Right lobe of liver (tissue), 6 donors: ENCODE measurements at regions not wholly inside any gene's neighbourhood (a gene's known extent, or its start where the extent isn't known, plus 50 kb on each side); places are given as distances from the start of the nearest gene placed in this dataset.

ENCODE experiments used
- ATAC-seq, 4 donors: fragments of 200-7000 bp; cut with Tn5 transposase; one replicate each; pipeline ENCODE4 v1.9.1; 2020; ENCODE audit warnings: mild to moderate bottlenecking in 4 of 4, moderate library complexity in 4 of 4
- DNase-seq, 3 donors: peaks; one replicate each; pipeline ENCODE4 v3.0.0-alpha.2; 2020
- H3K27ac ChIP-seq, 3 donors: fragments of 200-600 bp; one replicate each; pipeline ENCODE4 v1.8.0; 2022
- H3K27me3 ChIP-seq, 2 donors: fragments of 200-600 bp; one replicate each; pipeline ENCODE4 v1.8.0; 2022
- H3K36me3 ChIP-seq, 4 donors: fragments of 200-600 bp; sonication (generic) in 1 of 4; one replicate each; pipeline versions ENCODE4 v1.5.1 to v1.8.0; 2017 to 2022; ENCODE audit warnings: control low read depth in 1 of 4
- H3K4me1 ChIP-seq, 4 donors: fragments of 200-600 bp; sonication (generic) in 1 of 4; one replicate each; pipeline versions ENCODE4 v1.5.1 to v1.8.0; 2017 to 2022; ENCODE audit warnings: control low read depth in 1 of 4
- H3K4me3 ChIP-seq, 3 donors: fragments of 200-600 bp; one replicate each; pipeline ENCODE4 v1.8.0; 2022
- H3K9me3 ChIP-seq, 4 donors: fragments of 200-600 bp; sonication (generic) in 1 of 4; one replicate each; pipeline versions ENCODE4 v1.5.1 to v1.8.0; 2017 to 2022; ENCODE audit warnings: control low read depth in 1 of 4
- CTCF ChIP-seq, 4 donors: fragments of 200-600 bp in 3 of 4; fragments of 450-650 bp in 1 of 4; IDR thresholded peaks; one replicate each; pipeline versions ENCODE4 v1.5.1 to v1.8.0; 2016 to 2022; ENCODE audit warnings: antibody characterized with exemption in 4 of 4, mild to moderate bottlenecking in 2 of 4
- POLR2A ChIP-seq: fragments of 450-650 bp; IDR thresholded peaks from one replicate; pipeline ENCODE4 v1.6.1; 2017; ENCODE audit warnings: antibody characterized with exemption, mild to moderate bottlenecking
- WGBS: methylation state at CpG from one replicate; pipeline ENCODE4 v1.1.6; 2018; ENCODE audit warnings: low coverage, low lambda C conversion rate; ENCODE audit not compliant: insufficient coverage; ENCODE audit errors: missing lambda C conversion rate; 5-methylcytosine and 5-hydroxymethylcytosine counted together
- intact Hi-C, 2 donors: fragments of 100-400 bp; cut with DNase I; formaldehyde crosslinking; loops; one replicate each; pipeline versions ENCODE4 v1.11.2 to v1.14.1; 2022
- donor health status: DM: no; HTN: yes; CAD: no.
- donor health status: DM: no; HTN: no; CAD: no.
- donor health status: DM: no; HTN: no; CAD: no.
- donor health status: DM: no; HTN: yes; CAD: no.
- donor health status: DM: no; HTN: yes; CAD: no.

DNA sequence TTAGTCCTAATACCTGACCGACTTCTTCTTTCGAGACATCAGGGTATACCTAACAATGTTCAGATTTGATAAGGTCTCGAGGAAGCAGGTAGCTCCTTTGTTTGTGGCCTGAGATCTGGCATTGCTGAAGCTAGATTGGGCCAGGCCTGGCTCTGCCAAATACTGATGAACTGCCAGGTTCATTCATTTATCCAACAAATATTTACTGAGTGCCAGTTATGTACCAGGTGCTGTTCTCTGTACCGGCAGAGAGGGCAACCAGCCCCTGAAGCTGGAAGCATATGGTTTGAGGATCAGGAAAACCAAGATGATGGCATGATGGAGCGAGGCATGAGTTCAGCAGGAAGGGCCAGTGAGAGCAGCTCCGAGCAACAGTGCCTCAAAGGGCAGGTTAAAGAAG, 196.2 kb upstream of the NSMCE3 start:
- DNase-seq (peak in 1 of 3 donors; percentile 9), ATAC-seq (no peak)
- TF ChIP-seq CTCF (IDR thresholded peaks at IDR 0.05) (no peak), POLR2A (no peak)
- WGBS: 69% methylated on average over 6 of the region's 6 CpGs
- H3K9me3 ChIP-seq: no peaks in the 10 kb centered on the region
- intact Hi-C loops: no loop called here
- H3K36me3 ChIP-seq: no peaks in the 10 kb centered on the region
- H3K27ac ChIP-seq: no peak overlapping the region
- no peaks in the 10 kb centered on the region for H3K27me3 ChIP-seq
- H3K4me3 ChIP-seq: no peak overlapping the region
- H3K4me1 ChIP-seq: peaks cover 0 to 9% (median 0%) of the 10 kb centered on the region in 4 donors

GRCh38 chr15:29465196-29465595, 195.6 kb upstream of the NSMCE3 start:
- Histone ChIP-seq H3K9me3 (no peaks in the 10 kb centered on the region), H3K4me1 (peaks cover 0 to 3% (median 0%) of the 10 kb centered on the region in 4 donors), H3K27ac (no peak overlapping the region), H3K27me3 (no peaks in the 10 kb centered on the region), H3K4me3 (no peak overlapping the region), H3K36me3 (no peaks in the 10 kb centered on the region)
- intact Hi-C loops: no loop called here
- WGBS: 67% methylated on average over 2 of the region's 3 CpGs
- TF ChIP-seq POLR2A (no peak), CTCF (IDR thresholded peaks at IDR 0.05) (no peak)
- ATAC-seq (no peak), DNase-seq (no peak)

- 59% methylated on average over 3 of the region's 3 CpGs for WGBS
- ATAC-seq (no peak), DNase-seq (no peak)
- no peak overlapping the region for H3K4me3 ChIP-seq
- H3K4me1 ChIP-seq: no peaks in the 10 kb centered on the region
- intact Hi-C loops: no loop called here
- no peak overlapping the region for H3K27ac ChIP-seq
- H3K36me3 ChIP-seq: no peaks in the 10 kb centered on the region
- H3K9me3 ChIP-seq: no peaks in the 10 kb centered on the region
- H3K27me3 ChIP-seq: no peaks in the 10 kb centered on the region
- no peak for TF ChIP-seq CTCF (IDR thresholded peaks at IDR 0.05)
- TF ChIP-seq POLR2A: no peak
Observed at GRCh38 chr15:29461877-29462276, 192.3 kb upstream of the NSMCE3 start.

DNA sequence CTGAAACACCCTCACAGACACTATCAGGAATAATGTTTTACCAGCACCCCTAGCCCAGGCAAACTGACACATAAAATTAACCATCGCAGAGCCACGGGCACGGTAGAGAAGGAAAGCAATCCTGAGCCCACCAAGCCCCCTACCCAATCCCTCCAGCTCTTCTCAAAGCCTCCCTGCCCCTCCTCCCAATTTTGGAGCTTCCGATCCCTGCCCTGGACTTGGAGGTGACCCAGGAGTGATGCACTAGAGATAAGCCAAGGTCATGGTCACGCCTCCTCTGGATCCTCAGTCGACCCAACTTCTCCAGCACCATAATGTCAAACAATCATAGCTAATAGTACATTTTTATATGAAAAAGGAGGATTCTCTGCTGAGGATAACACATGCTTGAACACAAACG, 188.7 kb upstream of the NSMCE3 start:
- Histone ChIP-seq H3K4me1 (no peaks in the 10 kb centered on the region), H3K27me3 (no peaks in the 10 kb centered on the region), H3K27ac (no peak overlapping the region), H3K36me3 (no peaks in the 10 kb centered on the region), H3K4me3 (no peak overlapping the region), H3K9me3 (no peaks in the 10 kb centered on the region)
- ATAC-seq: no peak
- 62% methylated on average over 5 of the region's 7 CpGs for WGBS
- intact Hi-C loops: no loop called here
- TF ChIP-seq POLR2A (no peak), CTCF (IDR thresholded peaks at IDR 0.05) (no peak)
- DNase-seq: peak in 1 of 3 donors; percentile 18

DNA sequence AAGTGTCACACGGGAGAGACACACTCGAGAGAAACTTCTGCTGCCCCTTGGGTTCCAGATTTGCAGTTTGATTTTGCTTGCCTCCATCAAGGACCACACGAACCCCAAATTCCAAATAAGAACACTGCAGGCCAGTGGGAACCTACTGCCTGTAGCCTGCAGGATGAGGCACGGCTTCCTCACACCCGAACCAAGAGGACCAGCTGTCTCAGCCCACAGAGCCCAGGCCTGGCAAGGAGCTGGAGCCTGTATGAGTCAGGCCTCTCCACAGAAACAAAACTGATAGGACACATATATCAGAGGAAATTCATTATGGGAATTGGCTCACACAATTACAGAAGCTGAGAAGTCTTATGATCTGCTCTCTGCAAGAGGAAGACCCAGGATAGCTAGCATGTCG, 188.1 kb upstream of the NSMCE3 start:
- 78% methylated on average over 2 of the region's 6 CpGs for WGBS
- no peaks in the 10 kb centered on the region for H3K27me3 ChIP-seq
- H3K27ac ChIP-seq: no peak overlapping the region
- H3K4me1 ChIP-seq: no peaks in the 10 kb centered on the region
- intact Hi-C loops: no loop called here
- H3K36me3 ChIP-seq: no peaks in the 10 kb centered on the region
- peak in 1 of 4 donors; percentile 16 for ATAC-seq
- TF ChIP-seq CTCF (IDR thresholded peaks at IDR 0.05) (no peak), POLR2A (no peak)
- no peaks in the 10 kb centered on the region for H3K9me3 ChIP-seq
- DNase-seq: no peak
- no peak overlapping the region for H3K4me3 ChIP-seq
